H1 (cell line): ENCODE measurements at regions not wholly inside any gene's neighbourhood (a gene's known extent, or its start where the extent isn't known, plus 50 kb on each side); places are given as distances from the start of the nearest gene placed in this dataset.

ENCODE experiments used
- ASH2L ChIP-seq: fragments of 200-600, 300-600 bp; sonication (generic); IDR thresholded peaks from one replicate; pipeline ENCODE4 v1.7.1; 2017; ENCODE audit warnings: low read length
- CHD1 ChIP-seq: IDR thresholded peaks from 2 replicates; pipeline ENCODE4 v1.6.1; 2012; ENCODE audit warnings: low read depth, low read length, improper control_type of control experiment
- HDAC2 ChIP-seq, 2 experiments: fragments of 300-600 bp in 1 of 2; sonication (generic) in 1 of 2; IDR thresholded peaks; 2 replicates each; pipeline ENCODE4 v1.6.1; 2011 to 2012; ENCODE audit warnings: low read depth in 2 of 2, low read length in 2 of 2, mild to moderate bottlenecking in 2 of 2, moderate library complexity in 2 of 2, borderline replicate concordance in 1 of 2, inconsistent platforms in 1 of 2
- JUND ChIP-seq: IDR thresholded peaks from 2 replicates; pipeline ENCODE4 v1.6.1; 2011; ENCODE audit warnings: mild to moderate bottlenecking, improper control_type of control experiment, low read length
- MAFK ChIP-seq: IDR thresholded peaks from 2 replicates; pipeline ENCODE4 v1.6.1; 2012; ENCODE audit warnings: low read depth, mild to moderate bottlenecking, improper control_type of control experiment, low read length
- POLR2A ChIP-seq, 2 experiments: IDR thresholded peaks; 1 replicate in 1 of 2; 2 replicates in 1 of 2; pipeline ENCODE4 v1.6.1; 2011; ENCODE audit warnings: low read depth in 2 of 2, low read length in 2 of 2, mild to moderate bottlenecking in 2 of 2; ENCODE audit errors: control extremely low read depth in 1 of 2
- RNF2 ChIP-seq: fragments of 200-900, 300-1000 bp; sonication (generic); IDR thresholded peaks from 2 replicates; pipeline ENCODE4 v1.7.1; 2016; ENCODE audit warnings: borderline replicate concordance, low read depth, mild to moderate bottlenecking, antibody characterized with exemption, low read length; ENCODE audit not compliant: poor library complexity, severe bottlenecking; ENCODE audit errors: missing control alignments
- ZNF274 ChIP-seq: IDR thresholded peaks from 2 replicates; pipeline ENCODE4 v1.7.0; 2012; ENCODE audit warnings: low read length, borderline replicate concordance; ENCODE audit errors: extremely low read depth
- TF ChIP-seq, protein P1 (sequence below), 3 experiments: IDR thresholded peaks; 1 replicate in 2 of 3; 2 replicates in 1 of 3; pipeline versions ENCODE4 v1.5.1 to v1.6.1; 2011; ENCODE audit warnings: low read length in 3 of 3, mild to moderate bottlenecking in 3 of 3, inconsistent platforms in 2 of 3, low read depth in 1 of 3, moderate library complexity in 1 of 3; ENCODE audit not compliant: insufficient read depth in 1 of 3; ENCODE audit errors: control extremely low read depth in 1 of 3

GRCh38 chr7:133139801-133140200, 57.9 kb upstream of the CHCHD3 start:
- TF ChIP-seq, protein P1, sequence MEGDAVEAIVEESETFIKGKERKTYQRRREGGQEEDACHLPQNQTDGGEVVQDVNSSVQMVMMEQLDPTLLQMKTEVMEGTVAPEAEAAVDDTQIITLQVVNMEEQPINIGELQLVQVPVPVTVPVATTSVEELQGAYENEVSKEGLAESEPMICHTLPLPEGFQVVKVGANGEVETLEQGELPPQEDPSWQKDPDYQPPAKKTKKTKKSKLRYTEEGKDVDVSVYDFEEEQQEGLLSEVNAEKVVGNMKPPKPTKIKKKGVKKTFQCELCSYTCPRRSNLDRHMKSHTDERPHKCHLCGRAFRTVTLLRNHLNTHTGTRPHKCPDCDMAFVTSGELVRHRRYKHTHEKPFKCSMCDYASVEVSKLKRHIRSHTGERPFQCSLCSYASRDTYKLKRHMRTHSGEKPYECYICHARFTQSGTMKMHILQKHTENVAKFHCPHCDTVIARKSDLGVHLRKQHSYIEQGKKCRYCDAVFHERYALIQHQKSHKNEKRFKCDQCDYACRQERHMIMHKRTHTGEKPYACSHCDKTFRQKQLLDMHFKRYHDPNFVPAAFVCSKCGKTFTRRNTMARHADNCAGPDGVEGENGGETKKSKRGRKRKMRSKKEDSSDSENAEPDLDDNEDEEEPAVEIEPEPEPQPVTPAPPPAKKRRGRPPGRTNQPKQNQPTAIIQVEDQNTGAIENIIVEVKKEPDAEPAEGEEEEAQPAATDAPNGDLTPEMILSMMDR (IDR thresholded peaks at IDR 0.05; ENCODE audit: control extremely low read depth in 1 of 3, insufficient read depth in 1 of 3, low read depth in 1 of 3, low read length in 3 of 3), result no peak
- TF ChIP-seq POLR2A (IDR thresholded peaks at IDR 0.05; ENCODE audit: control extremely low read depth in 1 of 2, low read depth in 2 of 2, low read length in 2 of 2) (no peak), JUND (no peak), ASH2L (no peak), CHD1 (no peak), MAFK (no peak), RNF2 (no peak), ZNF274 (no peak), HDAC2 (IDR thresholded peaks at IDR 0.05; ENCODE audit: borderline replicate concordance in 1 of 2, low read depth in 2 of 2, low read length in 2 of 2) (no peak)
